WTC11 (cell line): ENCODE measurements at regions not wholly inside any gene's neighbourhood (a gene's known extent, or its start where the extent isn't known, plus 50 kb on each side); places are given as distances from the start of the nearest gene placed in this dataset.

Experiments used
- ATAC-seq: fragments of 200-7000 bp; cut with Tn5 transposase; 2 replicates; pipeline ENCODE4 v1.10.0; 2021; ENCODE audit warnings: mild to moderate bottlenecking, moderate library complexity
- CTCF ChIA-PET: fragments of 300-600 bp; sonication (Branson Sonifier 250); formaldehyde crosslinking; loops from one replicate; lab custom pipeline; 2021; ENCODE audit warnings: antibody characterized with exemption; lab: Charles Lee
- POLR2A ChIA-PET: fragments of 350-600 bp; sonication (Branson Sonifier 250); formaldehyde crosslinking; loops from one replicate; lab custom pipeline; 2021; ENCODE audit warnings: antibody characterized with exemption; lab: Charles Lee
- DNase-seq: peaks from one replicate; pipeline ENCODE4 v3.0.0; 2021; ENCODE audit warnings: low spot score
- H3K27ac Mint-ChIP-seq: 2 replicates; pipeline ENCODE4 v1.8.0; 2021; ENCODE audit warnings: mixed read lengths
- H3K27me3 Mint-ChIP-seq: 2 replicates; pipeline ENCODE4 v1.8.0; 2021; ENCODE audit warnings: low read depth, mild to moderate bottlenecking, moderate library complexity, mixed read lengths
- H3K36me3 Mint-ChIP-seq: 2 replicates; pipeline ENCODE4 v1.8.0; 2021; ENCODE audit warnings: mixed read lengths
- H3K4me1 Mint-ChIP-seq: 2 replicates; pipeline ENCODE4 v1.8.0; 2022; ENCODE audit warnings: mixed read lengths
- H3K4me3 Mint-ChIP-seq: 2 replicates; pipeline ENCODE4 v1.8.0; 2021; ENCODE audit warnings: mild to moderate bottlenecking, moderate library complexity, mixed read lengths
- H3K9me3 Mint-ChIP-seq: 2 replicates; pipeline ENCODE4 v1.8.0; 2021; ENCODE audit warnings: mixed read lengths
- ARID4B ChIP-seq: sonication (generic); formaldehyde crosslinking; IDR thresholded peaks from 2 replicates; pipeline ENCODE4 v1.8.0; 2023; ENCODE audit warnings: missing genetic modification reagents, mild to moderate bottlenecking, borderline replicate concordance
- ATF1 ChIP-seq: sonication (generic); formaldehyde crosslinking; IDR thresholded peaks from 2 replicates; pipeline ENCODE4 v1.8.1; 2023; ENCODE audit warnings: mild to moderate bottlenecking, moderate library complexity, missing genetic modification reagents
- E2F4 ChIP-seq: sonication (generic); formaldehyde crosslinking; IDR thresholded peaks from 2 replicates; pipeline ENCODE4 v1.8.1; 2022; ENCODE audit warnings: low read depth, mild to moderate bottlenecking, moderate library complexity, missing genetic modification reagents, borderline replicate concordance
- ESRRA ChIP-seq: sonication (generic); formaldehyde crosslinking; IDR thresholded peaks from 2 replicates; pipeline ENCODE4 v1.8.1; 2022; ENCODE audit warnings: mild to moderate bottlenecking, missing genetic modification reagents, borderline replicate concordance
- ETV6 ChIP-seq: sonication (generic); formaldehyde crosslinking; IDR thresholded peaks from 2 replicates; pipeline ENCODE4 v1.8.1; 2022; ENCODE audit warnings: mild to moderate bottlenecking, missing genetic modification reagents
- FOXP4 ChIP-seq: sonication (generic); formaldehyde crosslinking; IDR thresholded peaks from 2 replicates; pipeline ENCODE4 v1.8.0; 2022; ENCODE audit warnings: mild to moderate bottlenecking, missing genetic modification reagents
- IRF1 ChIP-seq: sonication (generic); formaldehyde crosslinking; IDR thresholded peaks from 2 replicates; pipeline ENCODE4 v1.8.0; 2023; ENCODE audit warnings: missing genetic modification reagents
- MXD4 ChIP-seq: fragments of 250-450 bp; sonication (Bioruptor Pico); IDR thresholded peaks from 2 replicates; pipeline ENCODE4 v1.8.0; 2021; ENCODE audit warnings: mild to moderate bottlenecking, moderate library complexity, borderline replicate concordance
- SOX15 ChIP-seq: fragments of 250-450 bp; sonication (Bioruptor Pico); IDR thresholded peaks from 2 replicates; pipeline ENCODE4 v1.9.0; 2021; ENCODE audit warnings: mild to moderate bottlenecking
- TEAD4 ChIP-seq: sonication (generic); formaldehyde crosslinking; IDR thresholded peaks from 2 replicates; pipeline ENCODE4 v1.8.0; 2022; ENCODE audit warnings: mild to moderate bottlenecking, missing genetic modification reagents
- ZNF281 ChIP-seq: sonication (generic); formaldehyde crosslinking; IDR thresholded peaks from 2 replicates; pipeline ENCODE4 v1.8.0; 2023; ENCODE audit warnings: mild to moderate bottlenecking, missing genetic modification reagents
- ZNF423 ChIP-seq: fragments of 250-450 bp; sonication (Bioruptor Pico); IDR thresholded peaks from 2 replicates; pipeline ENCODE4 v2.1.2; 2022; ENCODE audit warnings: mild to moderate bottlenecking, moderate library complexity

- Mint-ChIP-seq H3K4me1 (peaks cover 9% of the 10 kb centered on the region), H3K9me3 (0 out of 2 replicates have a peak, but pooled peaks cover 4% of the 10 kb centered on the region), H3K4me3 (no peak overlapping the region), H3K27me3 (no peaks in the 10 kb centered on the region), H3K36me3 (no peaks in the 10 kb centered on the region)
- POLR2A ChIA-PET: no interaction called here
- no peak for TF ChIP-seq TEAD4 (CRISPR knock-in tag)
- no peak for TF ChIP-seq ATF1 (CRISPR knock-in tag)
- TF ChIP-seq ZNF423: no peak
- TF ChIP-seq E2F4 (CRISPR knock-in tag): no peak
- TF ChIP-seq ARID4B (CRISPR knock-in tag): no peak
- TF ChIP-seq FOXP4: no peak
- no peak for TF ChIP-seq ESRRA (CRISPR knock-in tag)
- TF ChIP-seq, all 79 proteins: peak for 0
- DNase-seq (no peak), ATAC-seq (no peak)
- CTCF ChIA-PET: no interaction called here
- H3K27ac Mint-ChIP-seq: no peak overlapping the region
These were observed 226.1 kb downstream of the BCAS1 start for GRCh38 chr20:53844259-53844658.

GRCh38 chr20:53843645-53844044 is 226.7 kb downstream of the BCAS1 start:
- Mint-ChIP-seq H3K27me3 (no peaks in the 10 kb centered on the region), H3K27ac (no peak overlapping the region), H3K36me3 (no peaks in the 10 kb centered on the region), H3K9me3 (0 out of 2 replicates have a peak, but pooled peaks cover 4% of the 10 kb centered on the region), H3K4me3 (no peak overlapping the region), H3K4me1 (peaks cover 9% of the 10 kb centered on the region)
- TF ChIP-seq MXD4 (CRISPR knock-in tag): no peak
- TF ChIP-seq ETV6 (CRISPR knock-in tag): no peak
- no peak for TF ChIP-seq IRF1 (CRISPR knock-in tag)
- no peak for TF ChIP-seq SOX15
- no peak for TF ChIP-seq ZNF281
- no peak for TF ChIP-seq ATF1 (CRISPR knock-in tag)
- ChIA-PET POLR2A (no interaction called here), CTCF (interaction anchor here (0.6 kb wide), 1 partner anchor 18 kb away, joined by 5 read pairs; no protein-coding TSS in a partner anchor)
- ATAC-seq: no peak
- DNase-seq: no peak
